Caco-2 (cell line): ENCODE measurements at regions not wholly inside any gene's neighbourhood (a gene's known extent, or its start where the extent isn't known, plus 50 kb on each side); places are given as distances from the start of the nearest gene placed in this dataset.

Experiments used
- BruUV-seq: library from RNA; stranded (reverse); fragments of 400-500 nt; replicated peaks from 2 replicates; lab custom pipeline; 2021; lab: Mats Ljungman, UMichigan
- CTCF ChIA-PET: fragments of 300-600 bp; sonication (Branson Sonifier 250); formaldehyde crosslinking; loops from one replicate; lab custom pipeline; 2022; ENCODE audit warnings: antibody characterized with exemption; lab: Charles Lee
- POLR2A ChIA-PET: fragments of 300-600 bp; sonication (Branson Sonifier 250); formaldehyde crosslinking; loops from one replicate; lab custom pipeline; 2022; ENCODE audit warnings: antibody characterized with exemption; lab: Charles Lee
- DNase-seq, 2 experiments: peaks; one replicate each; pipeline versions ENCODE4 v3.0.0 to v3.0.0-alpha.2; 2020 to 2022
- H3K27me3 ChIP-seq: replicated peaks from 2 replicates; pipeline ENCODE4 v1.6.0; 2011; ENCODE audit warnings: low read length; ENCODE audit not compliant: control insufficient read depth, insufficient read depth
- H3K36me3 ChIP-seq: 2 replicates; pipeline ENCODE4 v1.5.1; 2011; ENCODE audit warnings: low read length; ENCODE audit not compliant: control insufficient read depth, insufficient read depth
- H3K4me1 ChIP-seq: fragments of 250-450 bp; sonication (Bioruptor Pico); 2 replicates; pipeline ENCODE4 v1.5.1; 2020; ENCODE audit warnings: mild to moderate bottlenecking
- H3K4me3 ChIP-seq: 2 replicates; pipeline ENCODE4 v1.5.1; 2011; ENCODE audit warnings: low read depth, mild to moderate bottlenecking, control low read depth, low read length
- H3K9me3 ChIP-seq: fragments of 250-450 bp; sonication (Bioruptor Pico); 2 replicates; pipeline ENCODE4 v1.5.1; 2020; ENCODE audit warnings: mild to moderate bottlenecking, moderate library complexity
- H3K27ac Mint-ChIP-seq: one replicate; pipeline ENCODE4 v1.8.0; 2022; ENCODE audit warnings: mixed read lengths; ENCODE audit not compliant: unreplicated experiment
- H3K27me3 Mint-ChIP-seq: one replicate; pipeline ENCODE4 v1.8.0; 2022; ENCODE audit warnings: mixed read lengths; ENCODE audit not compliant: insufficient read depth, unreplicated experiment
- H3K36me3 Mint-ChIP-seq: one replicate; pipeline ENCODE4 v1.8.0; 2022; ENCODE audit warnings: mild to moderate bottlenecking, mixed read lengths; ENCODE audit not compliant: insufficient read depth, unreplicated experiment
- H3K4me1 Mint-ChIP-seq: one replicate; pipeline ENCODE4 v1.8.0; 2022; ENCODE audit warnings: low read depth, mixed read lengths; ENCODE audit not compliant: unreplicated experiment
- H3K4me3 Mint-ChIP-seq: one replicate; pipeline ENCODE4 v1.8.0; 2022; ENCODE audit warnings: mild to moderate bottlenecking, moderate library complexity, mixed read lengths; ENCODE audit not compliant: unreplicated experiment
- H3K9me3 Mint-ChIP-seq: one replicate; pipeline ENCODE4 v1.8.0; 2022; ENCODE audit warnings: mixed read lengths; ENCODE audit not compliant: unreplicated experiment
- intact Hi-C: fragments of 100-400 bp; cut with micrococcal nuclease; formaldehyde crosslinking; loops from one replicate; pipeline ENCODE4 v1.10.0; 2022; ENCODE audit not compliant: unreplicated experiment
- TF ChIP-seq, protein P1 (sequence below), 2 experiments: fragments of 200-600 bp in 1 of 2; IDR thresholded peaks; 1 replicate in 1 of 2; 2 replicates in 1 of 2; pipeline versions ENCODE4 v1.5.1 to v1.8.0; 2011 to 2022; ENCODE audit warnings: antibody characterized with exemption in 1 of 2, control low read depth in 1 of 2, inconsistent platforms in 1 of 2, low read depth in 1 of 2, low read length in 1 of 2, mild to moderate bottlenecking in 1 of 2, moderate library complexity in 1 of 2; ENCODE audit not compliant: insufficient read depth in 1 of 2, severe bottlenecking in 1 of 2, unreplicated experiment in 1 of 2

DNA sequence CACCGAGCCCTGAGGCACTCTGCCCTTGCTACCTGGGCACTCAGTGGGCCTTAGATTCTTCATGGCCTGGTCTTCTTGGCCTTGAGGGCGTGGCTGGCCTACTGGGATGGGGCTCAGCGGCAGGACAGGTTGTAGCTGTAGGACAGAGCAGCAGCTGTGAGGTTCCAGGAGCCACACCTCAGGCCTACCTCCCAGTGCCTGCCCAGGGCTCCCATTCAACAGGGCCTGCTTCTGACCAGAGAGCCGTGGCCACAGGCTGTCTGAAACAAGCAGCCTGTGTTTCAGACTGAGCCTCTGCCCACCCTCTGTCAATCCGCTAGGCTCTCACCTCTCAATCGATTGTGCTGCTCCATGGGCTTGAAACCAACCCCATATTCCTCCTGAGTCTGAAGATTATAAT lies 928.0 kb upstream of the ZNF722 start:
- CTCF ChIA-PET = no interaction called here
- DNase-seq = no peak

DNA sequence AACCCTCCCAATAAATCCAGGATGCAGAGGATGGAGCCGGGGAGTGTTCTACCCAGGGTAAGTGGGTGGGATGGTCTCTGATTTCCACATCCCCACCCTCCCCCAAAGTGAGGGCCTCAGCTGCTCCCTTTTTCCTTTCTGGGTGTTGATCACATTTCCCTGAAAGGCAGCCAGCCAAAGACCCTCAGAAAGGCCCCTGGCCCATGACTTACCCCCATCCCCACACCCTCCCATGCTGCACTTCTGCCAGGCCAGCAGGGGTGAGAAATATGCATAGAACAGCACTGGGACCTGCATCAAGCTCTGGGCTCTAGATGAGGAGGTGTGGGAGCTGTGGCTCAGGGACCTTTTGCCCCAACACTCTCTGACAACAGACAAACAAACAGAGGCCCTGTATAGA lies 927.3 kb upstream of the ZNF722 start:
- intact Hi-C loops = no loop called here
- Mint-ChIP-seq H3K4me3 (no peak overlapping the region), H3K9me3 (peaks cover 40% of the 10 kb centered on the region), H3K4me1 (no peaks in the 10 kb centered on the region), H3K27me3 (no peaks in the 10 kb centered on the region), H3K27ac (no peak overlapping the region), H3K36me3 (no peaks in the 10 kb centered on the region)
- DNase-seq = no peak
- H3K27me3 ChIP-seq = no peaks in the 10 kb centered on the region
- ChIA-PET POLR2A (no interaction called here), CTCF (no interaction called here)
- H3K4me1 ChIP-seq = no peaks in the 10 kb centered on the region
- no TSS peak for BruUV-seq
- no peaks in the 10 kb centered on the region for H3K36me3 ChIP-seq
- TF ChIP-seq, protein P1, sequence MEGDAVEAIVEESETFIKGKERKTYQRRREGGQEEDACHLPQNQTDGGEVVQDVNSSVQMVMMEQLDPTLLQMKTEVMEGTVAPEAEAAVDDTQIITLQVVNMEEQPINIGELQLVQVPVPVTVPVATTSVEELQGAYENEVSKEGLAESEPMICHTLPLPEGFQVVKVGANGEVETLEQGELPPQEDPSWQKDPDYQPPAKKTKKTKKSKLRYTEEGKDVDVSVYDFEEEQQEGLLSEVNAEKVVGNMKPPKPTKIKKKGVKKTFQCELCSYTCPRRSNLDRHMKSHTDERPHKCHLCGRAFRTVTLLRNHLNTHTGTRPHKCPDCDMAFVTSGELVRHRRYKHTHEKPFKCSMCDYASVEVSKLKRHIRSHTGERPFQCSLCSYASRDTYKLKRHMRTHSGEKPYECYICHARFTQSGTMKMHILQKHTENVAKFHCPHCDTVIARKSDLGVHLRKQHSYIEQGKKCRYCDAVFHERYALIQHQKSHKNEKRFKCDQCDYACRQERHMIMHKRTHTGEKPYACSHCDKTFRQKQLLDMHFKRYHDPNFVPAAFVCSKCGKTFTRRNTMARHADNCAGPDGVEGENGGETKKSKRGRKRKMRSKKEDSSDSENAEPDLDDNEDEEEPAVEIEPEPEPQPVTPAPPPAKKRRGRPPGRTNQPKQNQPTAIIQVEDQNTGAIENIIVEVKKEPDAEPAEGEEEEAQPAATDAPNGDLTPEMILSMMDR (IDR thresholded peaks at IDR 0.05; ENCODE audit: insufficient read depth in 1 of 2, low read depth in 1 of 2, low read length in 1 of 2, severe bottlenecking in 1 of 2, unreplicated experiment in 1 of 2) = no peak
- H3K4me3 ChIP-seq = no peak overlapping the region
- H3K9me3 ChIP-seq = no peaks in the 10 kb centered on the region; the same call in 1 of the 2 replicates

More for the DNA sequence above, 928.0 kb upstream of the ZNF722 start:
- POLR2A ChIA-PET = no interaction called here
- no TSS peak for BruUV-seq
- intact Hi-C loops = no loop called here
- no peaks in the 10 kb centered on the region for H3K27me3 ChIP-seq
- H3K4me3 ChIP-seq = no peak overlapping the region
- H3K4me3 Mint-ChIP-seq = no peak overlapping the region
- no peaks in the 10 kb centered on the region; the same call in 1 of the 2 replicates for H3K9me3 ChIP-seq
- H3K27ac Mint-ChIP-seq = no peak overlapping the region
- H3K36me3 ChIP-seq = no peaks in the 10 kb centered on the region
- no peaks in the 10 kb centered on the region for H3K4me1 ChIP-seq
- no peaks in the 10 kb centered on the region for H3K27me3 Mint-ChIP-seq
- peaks cover 40% of the 10 kb centered on the region for H3K9me3 Mint-ChIP-seq
- H3K36me3 Mint-ChIP-seq = no peaks in the 10 kb centered on the region
- TF ChIP-seq, protein P1 (IDR thresholded peaks at IDR 0.05; ENCODE audit: insufficient read depth in 1 of 2, low read depth in 1 of 2, low read length in 1 of 2, severe bottlenecking in 1 of 2, unreplicated experiment in 1 of 2) = no peak
- no peaks in the 10 kb centered on the region for H3K4me1 Mint-ChIP-seq

DNA sequence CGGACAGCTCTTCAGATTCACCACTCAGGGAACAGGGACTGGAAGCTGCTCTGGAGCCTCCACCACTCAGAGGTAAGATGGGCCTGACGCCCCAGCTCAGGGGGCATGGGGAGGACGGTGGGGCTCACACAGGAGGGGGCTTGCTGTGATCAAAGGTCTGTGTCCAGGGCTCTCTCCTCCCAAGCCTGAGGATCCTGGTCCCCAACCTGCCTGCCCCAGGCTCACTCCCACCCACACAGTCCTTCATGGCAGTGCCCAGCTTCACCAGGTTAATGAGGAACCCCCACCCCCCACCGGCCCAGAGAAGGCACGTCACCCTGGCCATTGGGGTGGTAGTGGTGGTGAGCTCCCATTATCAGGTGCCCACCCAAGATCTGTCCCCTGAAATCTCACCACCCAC lies 926.7 kb upstream of the ZNF722 start:
- Histone ChIP-seq H3K27me3 (no peaks in the 10 kb centered on the region), H3K4me3 (no peak overlapping the region), H3K36me3 (no peaks in the 10 kb centered on the region), H3K4me1 (no peaks in the 10 kb centered on the region), H3K9me3 (no peaks in the 10 kb centered on the region; the same call in 1 of the 2 replicates)
- H3K36me3 Mint-ChIP-seq = no peaks in the 10 kb centered on the region
- POLR2A ChIA-PET = no interaction called here
- H3K9me3 Mint-ChIP-seq = peaks cover 40% of the 10 kb centered on the region
- intact Hi-C loops = no loop called here
- DNase-seq = no peak
- H3K4me1 Mint-ChIP-seq = no peaks in the 10 kb centered on the region
- TF ChIP-seq, protein P1 (IDR thresholded peaks at IDR 0.05; ENCODE audit: insufficient read depth in 1 of 2, low read depth in 1 of 2, low read length in 1 of 2, severe bottlenecking in 1 of 2, unreplicated experiment in 1 of 2) = no peak
- no peak overlapping the region for H3K4me3 Mint-ChIP-seq
- H3K27ac Mint-ChIP-seq = no peak overlapping the region
- no peaks in the 10 kb centered on the region for H3K27me3 Mint-ChIP-seq
- CTCF ChIA-PET = no interaction called here
- no TSS peak for BruUV-seq
